C1 segment of cervical spinal cord (tissue), 14 donors: ENCODE measurements at regions not wholly inside any gene's neighbourhood (a gene's known extent, or its start where the extent isn't known, plus 50 kb on each side); places are given as distances from the start of the nearest gene placed in this dataset.

Experiments used
- DNase-seq, 14 donors: peaks; one replicate each; lab custom pipeline; 2025; lab: John Stamatoyannopoulos, UW

GRCh38 chr3:83894223-83894622 is 1064.6 kb upstream of the CADM2 start:
- DNase-seq: no peak

- no peak for DNase-seq
Observed at GRCh38 chr3:83895892-83896291, 1062.9 kb upstream of the CADM2 start.

- DNase-seq: no peak
Observed at GRCh38 chr3:83902787-83903533, 1055.8 kb upstream of the CADM2 start.

GRCh38 chr3:83913381-83913780 is 1045.4 kb upstream of the CADM2 start:
- no peak for DNase-seq

- DNase-seq: no peak
Observed at GRCh38 chr3:83926291-83926690, 1032.5 kb upstream of the CADM2 start.

GRCh38 chr3:83928391-83928790 is 1030.4 kb upstream of the CADM2 start:
- DNase-seq: no peak

- DNase-seq: no peak
Observed at GRCh38 chr3:83928903-83929302, 1029.9 kb upstream of the CADM2 start.

GRCh38 chr3:83934192-83935021 is 1024.4 kb upstream of the CADM2 start:
- no peak for DNase-seq

GRCh38 chr3:83938491-83938890 is 1020.3 kb upstream of the CADM2 start:
- DNase-seq: no peak

- no peak for DNase-seq
Observed at GRCh38 chr3:83941990-83942745, 1016.6 kb upstream of the CADM2 start.

GRCh38 chr3:83946049-83946448 is 1012.7 kb upstream of the CADM2 start:
- DNase-seq: no peak

- DNase-seq: no peak
Observed at GRCh38 chr3:83946554-83946953, 1012.2 kb upstream of the CADM2 start.

- DNase-seq: no peak
Observed at GRCh38 chr3:83948771-83949170, 1010.0 kb upstream of the CADM2 start.

- DNase-seq: no peak
Observed at GRCh38 chr3:83953417-83954089, 1005.2 kb upstream of the CADM2 start.

GRCh38 chr3:83956431-83956830 is 1002.4 kb upstream of the CADM2 start:
- DNase-seq: no peak

- DNase-seq: no peak
Observed at GRCh38 chr3:83968356-83968755, 990.4 kb upstream of the CADM2 start.

- DNase-seq: no peak
Observed at GRCh38 chr3:83971666-83972065, 987.1 kb upstream of the CADM2 start.

- no peak for DNase-seq
Observed at GRCh38 chr3:84008623-84009022, 950.2 kb upstream of the CADM2 start.

- DNase-seq: no peak
Observed at GRCh38 chr3:84023842-84024241, 934.9 kb upstream of the CADM2 start.

- DNase-seq: no peak
Observed at GRCh38 chr3:84039099-84039498, 919.7 kb upstream of the CADM2 start.

- DNase-seq: no peak
Observed at GRCh38 chr3:84042399-84043106, 916.2 kb upstream of the CADM2 start.
